ENCODE measurements at regions not wholly inside any gene's neighbourhood (a gene's known extent, or its start where the extent isn't known, plus 50 kb on each side); places are given as distances from the start of the nearest gene placed in this dataset.

DNA sequence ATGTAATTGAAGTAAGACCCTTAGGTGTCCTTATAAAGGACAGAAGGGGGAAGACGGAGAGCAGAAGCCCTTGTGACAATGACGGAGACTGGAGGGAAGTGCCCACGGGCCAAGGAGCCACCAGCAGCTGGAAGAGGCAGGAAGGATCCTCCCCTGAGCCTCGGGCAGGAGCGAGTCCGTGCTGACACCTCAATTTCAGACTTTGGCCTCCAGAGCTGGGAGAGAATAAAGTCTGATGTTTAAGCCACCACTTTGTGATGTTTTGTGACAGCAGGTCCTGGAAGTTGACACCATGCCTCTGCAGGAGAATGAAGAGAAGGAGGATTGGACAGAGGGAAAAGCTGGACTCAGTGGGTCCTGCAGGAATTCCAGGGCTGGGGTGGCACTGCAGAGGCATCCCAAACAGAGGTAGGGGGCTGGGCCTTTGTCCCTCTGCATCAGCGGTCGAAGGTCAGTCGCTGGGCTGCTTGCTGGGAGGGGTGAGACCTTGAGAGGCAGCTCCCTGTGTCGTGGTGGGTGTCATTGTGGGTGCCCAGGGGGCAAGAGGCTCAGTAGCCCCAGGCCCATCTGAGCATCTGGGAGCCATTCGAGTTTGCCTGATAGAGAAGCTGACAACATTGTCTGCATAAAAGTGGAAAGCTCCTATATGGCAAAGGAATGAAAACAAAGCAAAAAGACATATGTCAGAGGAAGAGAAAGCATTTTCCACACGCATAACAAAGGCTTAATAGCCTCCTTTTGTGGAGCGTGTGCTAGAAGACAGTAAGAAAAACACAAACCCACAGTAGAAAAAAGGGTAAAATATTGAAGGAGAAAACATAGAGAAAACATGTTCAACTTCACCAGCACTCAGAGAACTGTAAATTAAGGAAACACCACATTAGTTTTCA lies 68.8 kb downstream of the RTL6 start:
- TF ChIP-seq, protein P1, sequence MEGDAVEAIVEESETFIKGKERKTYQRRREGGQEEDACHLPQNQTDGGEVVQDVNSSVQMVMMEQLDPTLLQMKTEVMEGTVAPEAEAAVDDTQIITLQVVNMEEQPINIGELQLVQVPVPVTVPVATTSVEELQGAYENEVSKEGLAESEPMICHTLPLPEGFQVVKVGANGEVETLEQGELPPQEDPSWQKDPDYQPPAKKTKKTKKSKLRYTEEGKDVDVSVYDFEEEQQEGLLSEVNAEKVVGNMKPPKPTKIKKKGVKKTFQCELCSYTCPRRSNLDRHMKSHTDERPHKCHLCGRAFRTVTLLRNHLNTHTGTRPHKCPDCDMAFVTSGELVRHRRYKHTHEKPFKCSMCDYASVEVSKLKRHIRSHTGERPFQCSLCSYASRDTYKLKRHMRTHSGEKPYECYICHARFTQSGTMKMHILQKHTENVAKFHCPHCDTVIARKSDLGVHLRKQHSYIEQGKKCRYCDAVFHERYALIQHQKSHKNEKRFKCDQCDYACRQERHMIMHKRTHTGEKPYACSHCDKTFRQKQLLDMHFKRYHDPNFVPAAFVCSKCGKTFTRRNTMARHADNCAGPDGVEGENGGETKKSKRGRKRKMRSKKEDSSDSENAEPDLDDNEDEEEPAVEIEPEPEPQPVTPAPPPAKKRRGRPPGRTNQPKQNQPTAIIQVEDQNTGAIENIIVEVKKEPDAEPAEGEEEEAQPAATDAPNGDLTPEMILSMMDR (IDR thresholded peaks at IDR 0.05; ENCODE audit: insufficient read depth, missing control alignments), result no peak
- no peak for DNase-seq (ENCODE audit: insufficient read length, low spot score)
- no peak for FAIRE-seq

DNA sequence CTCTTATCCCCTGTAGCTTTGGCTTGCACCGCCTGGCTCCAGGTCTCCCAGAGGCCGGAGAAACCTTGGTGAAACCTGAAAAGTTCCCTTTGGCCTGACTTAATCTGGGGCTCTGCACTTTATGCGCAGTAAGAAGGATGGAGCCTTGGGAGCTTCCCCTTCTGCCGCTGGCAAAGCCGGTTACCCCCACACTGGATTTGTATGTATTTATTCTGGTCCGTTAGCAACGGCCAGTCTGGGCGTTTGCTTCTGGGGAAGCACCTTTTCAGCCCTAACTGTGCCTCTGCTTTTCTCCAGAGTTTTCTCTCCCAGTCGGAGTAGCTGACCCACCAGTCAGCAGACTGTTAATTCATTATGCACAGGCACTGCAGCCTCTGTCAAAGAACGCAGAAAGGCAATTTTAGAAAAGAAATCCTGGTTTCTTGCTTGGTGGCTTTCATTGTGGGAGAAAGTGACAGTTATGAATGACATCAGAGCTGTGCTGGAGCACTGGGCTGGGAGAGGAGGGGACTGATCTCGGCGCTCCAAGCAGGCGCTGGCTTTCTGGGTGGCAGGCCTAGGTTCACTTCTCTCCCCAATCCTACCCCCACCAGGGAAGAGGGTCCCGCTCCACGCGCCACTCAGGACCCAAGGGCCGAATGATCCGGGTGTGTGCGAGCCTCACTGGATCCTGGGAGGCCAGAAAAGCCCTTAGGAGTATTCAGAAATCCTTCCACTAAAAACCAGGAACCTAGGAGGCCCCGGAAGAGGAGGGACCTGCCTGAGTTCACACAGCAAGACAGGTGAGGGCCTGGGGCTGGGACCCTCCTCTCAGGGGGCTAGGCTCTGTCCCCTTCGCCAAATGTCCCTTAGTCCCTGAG lies 70.2 kb downstream of the RTL6 start:
- no peak for FAIRE-seq
- TF ChIP-seq, protein P1 (IDR thresholded peaks at IDR 0.05; ENCODE audit: insufficient read depth, missing control alignments), result no peak
- DNase-seq (ENCODE audit: insufficient read length, low spot score), result no peak

DNA sequence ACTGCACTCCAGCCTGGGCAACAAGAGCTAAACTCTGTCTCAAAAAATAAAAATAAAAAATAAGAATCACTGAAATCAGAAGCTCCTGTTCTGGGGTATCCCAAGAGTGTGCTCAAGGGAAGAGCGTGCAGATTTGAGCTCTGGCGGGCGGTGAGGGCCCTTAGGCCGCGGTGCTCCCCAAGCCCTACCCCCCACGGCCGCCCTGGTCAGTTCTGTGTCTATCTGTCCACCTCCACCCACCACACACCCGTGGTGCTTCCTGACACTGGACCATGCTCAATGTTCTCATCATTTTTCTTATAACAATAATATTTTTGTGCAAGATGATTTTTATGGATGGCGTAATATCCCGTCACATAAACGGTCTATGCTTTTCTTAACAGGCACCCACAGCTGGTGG lies 71.1 kb downstream of the RTL6 start:
- TF ChIP-seq, protein P1 (IDR thresholded peaks at IDR 0.05; ENCODE audit: insufficient read depth, missing control alignments), result no peak
- no peak for DNase-seq (ENCODE audit: insufficient read length, low spot score)
- no peak for FAIRE-seq

DNA sequence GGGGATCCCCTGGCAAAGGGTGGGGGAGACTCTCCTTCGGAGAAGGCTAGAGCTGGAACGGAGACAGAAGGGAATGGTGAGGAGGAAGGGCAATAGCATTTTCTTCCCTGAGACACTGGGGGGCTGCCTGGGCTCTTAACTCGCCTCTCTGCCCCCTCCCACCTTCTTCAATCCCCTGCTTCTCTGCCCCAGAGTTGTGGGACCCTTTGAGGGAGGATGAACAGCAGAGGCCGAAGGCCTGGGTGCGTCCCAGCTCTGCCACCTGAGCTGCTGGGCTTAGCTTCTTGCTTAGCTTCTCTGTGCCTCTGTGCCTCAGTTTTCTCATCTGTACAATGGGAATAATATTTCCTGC lies 72.4 kb downstream of the RTL6 start:
- DNase-seq (ENCODE audit: insufficient read length, low spot score) (no peak), FAIRE-seq (no peak)
- TF ChIP-seq, protein P1 (IDR thresholded peaks at IDR 0.05; ENCODE audit: insufficient read depth, missing control alignments), result no peak

DNA sequence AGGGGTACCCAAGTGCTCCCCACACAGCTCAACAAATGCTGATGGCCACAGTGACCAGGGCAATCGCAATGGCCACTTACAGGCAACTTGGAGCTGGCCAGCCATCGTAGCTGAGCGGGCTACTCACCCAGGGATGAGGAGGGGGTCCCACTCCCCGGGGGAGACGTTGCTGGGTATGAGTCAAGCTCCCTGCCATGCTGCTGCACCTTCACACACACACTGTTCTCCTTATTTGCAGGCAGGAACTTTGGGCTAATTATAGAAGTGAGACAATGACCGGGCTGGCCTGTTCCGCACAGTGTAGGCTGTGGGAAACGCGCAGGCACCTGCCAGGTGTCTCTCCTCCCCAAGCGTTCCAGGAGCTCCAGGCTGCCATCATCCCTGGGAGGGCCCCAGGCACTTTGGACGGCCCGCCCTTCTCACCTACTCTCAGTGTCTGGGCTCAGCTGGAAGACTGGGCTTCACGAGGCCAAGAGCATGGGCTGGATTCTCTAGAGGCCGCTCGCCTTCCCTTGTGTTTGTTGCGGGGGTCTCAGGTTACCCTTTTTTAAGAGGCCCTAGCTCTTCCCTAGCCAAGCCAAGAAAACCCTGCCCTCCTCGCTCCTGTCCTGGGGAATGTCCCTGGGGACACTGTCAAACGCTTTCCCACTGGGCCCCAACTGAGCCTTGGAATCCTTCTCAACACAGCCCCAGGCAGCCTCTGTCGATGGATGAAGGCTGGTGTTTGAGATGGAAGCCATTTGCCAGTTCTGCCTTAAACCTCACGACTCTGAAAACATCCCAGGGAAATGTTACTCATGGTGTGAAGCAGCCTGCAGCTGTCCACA lies 73.0 kb downstream of the RTL6 start:
- DNase-seq (ENCODE audit: insufficient read length, low spot score) (no peak), FAIRE-seq (no peak)
- TF ChIP-seq, protein P1 (IDR thresholded peaks at IDR 0.05; ENCODE audit: insufficient read depth, missing control alignments), result no peak

DNA sequence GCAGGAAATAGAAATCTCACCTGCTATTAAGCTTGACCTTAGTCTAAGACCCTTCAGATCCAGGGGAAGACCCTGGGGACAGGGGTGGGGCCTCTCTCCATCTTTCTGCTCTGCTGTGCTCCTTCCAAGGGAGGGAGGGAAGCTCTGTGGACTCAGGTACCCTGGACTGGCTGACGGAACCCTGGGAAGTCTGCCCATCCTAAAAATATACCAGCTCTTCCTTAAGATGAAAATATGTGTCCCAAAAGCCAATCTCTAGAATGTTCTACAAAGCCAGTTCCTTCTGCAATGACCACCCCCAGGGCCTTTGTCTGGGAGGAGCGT lies 73.7 kb downstream of the RTL6 start:
- FAIRE-seq, result no peak
- no peak for DNase-seq (ENCODE audit: insufficient read length, low spot score)
- TF ChIP-seq, protein P1 (IDR thresholded peaks at IDR 0.05; ENCODE audit: insufficient read depth, missing control alignments), result no peak

Measured in D721Med (cell line).